HG02588 (cell line): ENCODE measurements at regions not wholly inside any gene's neighbourhood (a gene's known extent, or its start where the extent isn't known, plus 50 kb on each side); places are given as distances from the start of the nearest gene placed in this dataset.
"Not testable (repeated sequence)": the region's sequence is repeated elsewhere in the genome, so short reads cannot be mapped to it uniquely, and the experiment has no call there.

ENCODE experiments used
- ATAC-seq: cut with Tn5 transposase; IDR thresholded peaks from one replicate; pipeline ENCODE4 v1.9.1; 2021; ENCODE audit warnings: mild to moderate bottlenecking, moderate library complexity; ENCODE audit not compliant: unreplicated experiment

DNA sequence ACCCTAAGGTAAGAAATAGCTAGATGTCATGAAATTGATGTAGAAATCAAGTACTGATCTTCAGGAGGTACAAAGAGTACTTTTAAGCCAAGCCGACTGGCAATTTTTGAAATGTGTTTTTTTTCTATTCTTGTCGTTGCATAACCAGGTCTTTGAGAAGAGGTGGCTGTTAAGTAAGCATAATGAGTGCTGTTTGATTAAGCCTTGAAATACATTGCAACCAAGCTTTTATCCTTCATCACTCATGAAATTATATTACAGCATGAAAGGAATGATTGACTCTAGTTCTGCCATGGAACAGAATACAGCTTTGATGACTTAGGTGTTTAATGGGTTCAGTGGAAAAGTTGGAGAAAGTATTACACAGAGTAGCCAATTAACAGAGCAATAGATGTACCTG is 1720.2 kb upstream of the SEL1L start:
- no peak for ATAC-seq

DNA sequence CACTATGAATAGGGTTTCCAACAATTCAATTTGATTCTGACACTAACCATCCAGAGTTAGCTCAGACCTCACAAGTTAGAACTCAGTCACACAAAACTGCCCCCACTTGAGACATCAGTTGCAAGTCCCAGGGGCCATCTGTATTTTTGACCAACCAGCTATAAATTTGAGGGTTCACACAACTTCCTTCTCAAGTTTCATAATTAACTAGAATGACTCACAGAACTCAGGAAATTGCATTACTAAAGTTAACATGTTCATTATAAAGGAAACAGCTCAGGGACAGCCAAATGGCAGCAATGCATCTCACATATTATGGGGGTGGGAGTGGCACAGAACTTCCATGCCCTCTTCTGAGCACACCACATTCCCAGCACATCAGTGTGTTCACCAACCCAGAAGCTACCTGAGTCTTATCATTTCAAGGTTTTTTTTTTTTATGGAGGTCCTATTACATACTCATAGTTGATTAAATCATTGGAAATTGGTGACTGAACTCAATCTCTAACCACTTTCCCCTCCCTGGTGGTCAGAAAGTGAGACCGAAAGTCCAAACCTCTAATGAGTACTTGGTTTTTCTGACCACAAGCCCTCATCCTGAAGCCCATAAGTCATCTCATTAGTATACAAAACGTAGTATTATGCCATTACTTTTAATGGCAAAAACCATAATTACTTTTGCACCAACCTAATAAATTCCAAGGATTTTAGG is 1721.5 kb upstream of the SEL1L start:
- ATAC-seq, result no peak

DNA sequence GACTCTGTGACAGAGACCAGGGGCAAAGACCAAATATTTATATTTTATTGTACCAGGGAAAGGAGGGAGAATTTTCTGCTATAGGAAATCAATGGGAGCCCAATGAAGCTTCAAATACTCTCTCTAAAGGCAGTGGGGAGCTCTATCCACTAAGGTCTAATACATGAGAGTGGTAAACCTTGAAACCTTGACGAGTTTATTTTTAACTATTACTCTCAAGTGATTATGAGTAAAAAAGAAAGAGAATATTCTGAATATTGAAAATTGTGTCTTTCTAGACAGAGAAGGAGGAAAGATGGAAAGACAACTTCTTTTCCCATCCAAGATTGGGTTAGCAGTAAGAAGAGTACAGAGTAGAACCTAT is 1722.1 kb upstream of the SEL1L start:
- no peak for ATAC-seq

DNA sequence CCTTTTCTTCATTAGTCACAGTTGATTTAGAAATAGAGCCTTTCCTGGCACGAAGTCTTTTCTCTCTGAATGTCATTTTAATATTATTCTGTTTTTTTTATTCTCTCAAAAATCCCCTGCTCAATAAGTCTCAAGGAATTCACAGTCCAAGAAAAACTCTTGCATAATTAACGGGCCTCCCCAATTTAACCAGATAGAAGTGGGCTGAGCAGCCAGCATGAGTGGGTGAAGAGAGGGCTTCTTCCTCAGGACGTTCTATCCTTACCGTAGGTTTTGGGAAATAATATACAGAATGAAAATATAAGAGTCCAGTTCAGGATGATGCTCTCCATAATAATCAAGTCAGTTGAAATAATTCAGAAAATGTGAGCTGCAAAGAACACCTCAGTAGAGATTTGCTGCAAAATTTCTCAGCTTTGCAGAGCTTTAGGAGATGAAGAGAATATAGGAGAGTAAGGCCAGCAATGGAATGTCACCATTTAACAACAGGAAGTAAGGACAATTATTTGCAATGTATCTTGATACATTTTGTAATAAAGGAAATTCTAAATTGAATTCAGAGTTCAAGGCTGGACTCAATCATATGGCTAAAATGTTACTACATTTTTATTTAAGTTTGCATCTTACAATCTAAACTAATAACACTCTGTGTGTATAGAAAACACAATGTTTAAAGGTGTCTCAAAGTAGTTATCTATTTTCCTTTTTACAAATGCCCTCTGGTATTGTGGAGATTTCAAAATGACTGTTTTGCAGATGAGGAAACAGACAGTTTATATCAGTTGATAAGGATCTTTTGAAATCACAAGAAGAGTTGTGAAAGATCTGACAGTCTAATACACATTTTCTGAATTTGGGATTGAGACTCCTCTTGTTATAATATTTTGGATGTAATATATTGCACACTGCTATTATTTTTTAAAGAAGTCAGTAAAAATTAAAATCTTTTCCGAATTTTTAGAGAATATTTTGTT is 1724.1 kb upstream of the SEL1L start:
- ATAC-seq, result no peak

DNA sequence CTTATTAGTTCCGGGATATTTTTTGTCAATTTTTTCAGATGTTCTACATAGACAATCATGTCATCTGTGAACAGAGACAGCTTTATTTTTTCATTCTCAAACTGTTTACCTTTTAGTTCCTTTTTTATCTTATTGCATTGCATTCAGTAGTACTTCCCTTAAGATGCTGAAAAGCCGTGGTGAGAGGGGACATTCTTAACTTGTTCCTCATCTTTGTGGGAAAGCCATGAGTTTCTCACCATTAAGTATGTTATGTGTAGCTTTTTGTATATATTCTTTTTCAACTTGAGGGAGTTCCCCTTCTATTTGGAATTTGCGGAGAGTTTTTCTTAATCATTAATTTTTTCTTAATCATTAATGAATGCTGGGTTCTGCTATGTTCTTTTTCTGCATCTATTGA is 1727.1 kb upstream of the SEL1L start:
- ATAC-seq, result no peak

DNA sequence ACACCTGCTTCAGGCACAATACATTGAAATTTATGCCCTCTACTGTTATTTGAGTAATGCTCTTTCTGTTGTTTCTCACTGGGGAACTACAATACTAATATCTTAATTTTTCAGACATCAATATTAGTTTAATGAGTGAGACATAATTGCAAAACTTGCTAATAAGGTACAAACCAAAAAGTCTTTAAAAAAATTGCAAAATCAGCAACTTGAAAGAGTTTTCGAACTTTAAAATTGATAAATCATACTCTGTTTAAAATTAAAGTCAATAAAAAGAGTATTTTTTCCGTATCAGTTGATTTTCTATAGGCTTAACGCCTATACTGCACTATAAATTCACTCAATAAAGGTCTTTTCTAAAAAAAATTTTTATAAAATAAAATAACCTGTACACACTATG is 1735.9 kb upstream of the SEL1L start:
- no peak for ATAC-seq

DNA sequence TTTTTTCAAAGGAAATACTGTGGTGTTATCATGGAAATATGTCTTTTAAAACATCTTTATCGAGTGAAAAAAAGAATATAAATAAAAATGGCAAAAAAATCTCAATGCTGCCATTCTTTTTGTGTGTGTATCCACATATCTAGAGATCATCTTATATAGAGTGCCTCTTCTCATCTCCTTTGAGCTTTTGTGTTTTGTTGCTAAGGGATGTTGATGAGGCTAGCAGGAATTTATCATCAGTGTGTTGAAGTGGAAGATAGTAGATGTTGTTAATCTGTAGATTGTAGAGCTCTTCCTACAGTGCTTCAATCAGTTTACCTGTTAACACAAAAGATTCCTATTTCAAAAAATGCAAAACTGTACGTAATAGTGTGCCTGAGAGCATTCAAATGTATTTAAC is 1738.0 kb upstream of the SEL1L start:
- ATAC-seq, result no peak

DNA sequence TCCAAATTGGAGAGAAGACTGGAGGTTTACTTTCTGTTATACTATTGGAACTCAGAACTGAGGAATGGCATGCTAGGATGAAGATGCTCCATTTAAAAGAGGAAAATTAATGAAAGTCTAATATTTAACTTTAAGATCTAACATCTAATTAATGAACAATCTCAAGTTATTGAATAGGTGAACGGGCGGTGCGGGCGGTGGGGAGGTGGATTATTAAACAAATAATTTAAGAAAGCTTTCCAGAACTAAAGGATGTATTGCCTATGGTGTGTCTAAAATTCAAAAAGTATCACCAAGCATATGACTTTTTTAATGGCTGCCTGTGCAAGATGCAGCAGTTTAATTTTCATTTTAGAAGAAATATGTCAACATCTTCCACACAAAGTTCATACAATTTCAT is 1747.1 kb upstream of the SEL1L start:
- no peak for ATAC-seq

DNA sequence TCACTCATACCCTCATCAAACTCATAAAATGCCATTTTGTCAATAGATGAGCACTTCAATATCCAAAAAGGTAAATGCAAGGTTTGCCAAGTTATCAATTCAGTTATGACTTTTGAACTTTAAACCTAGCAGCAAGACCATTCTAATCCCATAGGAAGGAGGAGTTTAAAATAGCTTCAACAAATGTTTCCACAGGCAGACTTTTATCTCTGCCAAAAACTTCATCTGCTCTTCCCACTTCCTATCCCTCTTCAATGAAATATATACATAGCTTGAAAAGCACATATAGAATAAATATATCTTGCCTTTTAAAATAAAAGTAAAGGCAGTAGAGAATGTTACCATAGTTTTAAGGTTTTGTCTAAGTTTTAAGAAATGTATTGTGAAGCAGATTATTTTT is 1749.1 kb upstream of the SEL1L start:
- ATAC-seq, result no peak

DNA sequence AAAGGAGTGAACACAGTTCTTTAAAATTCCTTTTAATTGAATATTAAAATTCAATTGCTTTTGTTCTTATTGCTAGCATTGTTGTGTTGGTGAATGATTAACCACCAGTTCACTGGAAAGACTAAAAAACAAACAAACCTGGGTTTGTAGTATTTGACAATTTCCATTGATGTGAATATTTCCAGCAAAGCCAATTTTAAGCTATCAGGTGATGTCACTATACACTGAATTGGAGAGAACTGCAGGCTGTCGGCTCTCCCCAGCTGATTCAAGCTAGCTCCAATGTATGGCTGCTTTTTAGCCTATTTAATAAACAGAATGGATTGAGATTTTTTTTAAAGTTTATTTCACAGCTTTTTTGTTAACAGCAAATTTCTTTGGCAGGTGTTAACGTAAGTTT is 1753.6 kb upstream of the SEL1L start:
- no peak for ATAC-seq

DNA sequence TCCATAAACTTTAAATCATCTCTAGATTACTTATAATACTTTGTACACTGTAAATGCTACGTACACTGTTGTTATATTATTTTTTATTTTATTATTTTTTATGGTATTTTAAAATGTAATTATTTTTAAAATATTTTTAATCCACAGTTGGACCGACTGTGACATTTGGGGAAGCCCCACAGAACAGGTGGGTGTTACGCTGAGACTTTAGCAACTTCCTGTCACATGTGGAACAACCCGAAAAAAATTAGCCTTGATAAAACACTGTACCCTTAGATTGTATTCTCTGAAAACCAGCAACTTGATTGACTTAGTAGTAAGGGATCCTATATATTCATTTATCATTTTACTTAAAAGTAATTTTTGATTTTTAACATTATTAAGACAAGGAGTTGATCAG is 1755.7 kb upstream of the SEL1L start:
- ATAC-seq, result no peak

DNA sequence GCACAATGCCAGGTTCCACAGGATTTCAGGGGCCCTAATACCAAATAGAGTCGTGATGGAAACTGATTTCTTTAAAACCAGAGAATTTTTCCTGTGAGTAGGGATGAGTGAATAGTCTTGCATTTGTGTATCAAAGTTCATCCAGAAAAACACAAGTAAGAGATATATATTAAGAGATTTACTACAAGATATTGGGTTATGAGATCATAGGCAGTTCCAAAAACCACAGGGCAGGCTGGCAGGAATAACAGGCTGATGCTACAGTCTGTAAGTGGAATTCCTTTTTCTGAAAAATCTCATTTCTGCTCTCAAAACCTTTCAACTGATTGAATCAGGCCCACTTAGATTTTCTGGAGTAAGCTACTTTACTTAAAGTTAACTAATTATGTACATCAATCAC is 1756.2 kb upstream of the SEL1L start:
- ATAC-seq, result no peak

DNA sequence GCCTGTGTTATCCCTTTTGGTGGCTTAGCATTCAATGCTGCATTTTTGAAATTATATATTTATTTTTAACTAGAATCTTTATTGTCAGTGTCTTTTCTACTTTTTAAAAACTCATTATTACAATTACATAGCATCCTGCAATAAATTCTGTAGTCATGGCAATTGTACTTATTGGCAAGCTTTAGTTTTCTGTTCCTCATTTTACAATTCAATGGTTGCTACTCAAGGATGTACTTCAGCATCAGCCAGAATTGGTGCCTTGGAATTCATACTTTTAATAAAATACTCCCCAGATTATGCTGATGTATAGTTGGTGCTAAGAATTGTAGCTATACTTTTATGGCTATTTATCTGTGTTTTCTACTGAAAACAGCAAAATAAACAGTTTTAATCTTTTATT is 1756.8 kb upstream of the SEL1L start:
- ATAC-seq, result no peak

DNA sequence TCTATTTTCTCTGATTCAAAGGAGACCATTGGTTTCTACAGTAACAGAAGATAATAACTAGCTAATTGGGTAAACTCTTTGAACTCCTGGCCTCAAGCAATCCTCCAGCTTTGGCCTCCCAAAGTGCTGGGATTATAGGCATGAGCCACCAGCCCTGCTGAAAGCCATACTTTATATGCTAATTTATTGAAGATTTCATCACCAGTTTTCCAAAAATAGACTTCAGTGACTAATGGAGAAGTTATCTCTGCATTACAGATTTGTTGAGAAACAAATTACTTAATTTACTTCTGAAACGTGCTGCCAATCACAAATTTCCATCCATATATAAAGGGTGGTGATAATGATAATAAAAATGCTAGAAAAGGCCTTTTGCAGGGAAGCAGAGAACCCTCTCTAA is 1758.1 kb upstream of the SEL1L start:
- ATAC-seq, result no peak

DNA sequence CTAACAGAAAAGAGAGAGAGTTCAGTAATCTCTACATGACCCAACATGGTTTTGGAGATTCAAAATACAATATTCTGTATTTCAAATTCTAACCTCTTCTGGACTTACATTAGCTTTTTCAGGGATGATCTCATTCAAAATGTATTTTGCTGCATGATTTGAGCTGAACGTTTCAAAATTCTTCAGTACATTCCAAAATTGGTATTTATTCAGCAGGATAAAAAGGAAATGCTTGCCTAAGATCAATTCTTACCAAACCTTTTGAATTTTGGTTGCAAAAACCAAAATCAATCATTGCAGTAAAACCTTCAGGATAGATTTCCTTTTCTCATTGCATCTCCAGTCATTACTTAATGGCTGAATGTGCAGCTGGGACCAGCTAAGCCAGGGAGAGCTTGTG is 1761.3 kb upstream of the SEL1L start:
- ATAC-seq, result no peak

DNA sequence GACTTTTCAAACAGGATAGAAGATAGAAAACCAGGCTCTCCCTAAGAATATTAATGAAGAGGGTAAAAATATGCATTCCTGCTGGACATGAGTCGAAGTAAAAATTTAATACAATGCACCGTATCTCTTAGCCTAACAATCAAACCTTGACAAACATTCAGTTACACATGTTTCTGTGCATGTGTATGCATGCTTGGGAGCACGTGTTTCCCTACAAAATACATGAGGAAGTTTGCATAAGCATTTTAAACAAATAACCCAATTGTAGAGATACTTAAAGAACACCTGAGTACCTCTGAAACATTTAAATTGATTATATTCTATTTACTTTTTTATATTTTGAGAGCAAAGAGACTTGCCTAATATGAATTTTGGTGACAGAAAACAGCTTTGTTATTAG is 1763.7 kb upstream of the SEL1L start:
- ATAC-seq, result no peak

DNA sequence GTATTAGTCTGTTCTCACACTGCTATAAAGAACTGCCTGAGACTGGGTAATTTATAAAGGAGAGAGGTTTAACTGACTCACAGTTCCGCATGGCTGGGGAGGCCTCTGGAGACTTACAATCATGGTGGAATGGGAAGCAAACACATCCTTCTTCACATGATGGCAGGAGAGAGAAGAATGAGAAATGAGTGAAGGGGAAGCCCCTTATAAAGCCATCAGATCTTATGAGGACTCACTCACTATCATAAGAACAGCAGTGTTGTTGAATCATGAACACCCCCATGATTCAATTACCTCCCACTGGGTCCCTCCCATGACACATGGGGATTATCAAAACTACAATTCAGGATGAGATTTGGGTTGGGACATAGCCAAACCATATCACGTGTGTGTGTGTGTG is 1764.4 kb upstream of the SEL1L start:
- ATAC-seq, result not testable (repeated sequence)

DNA sequence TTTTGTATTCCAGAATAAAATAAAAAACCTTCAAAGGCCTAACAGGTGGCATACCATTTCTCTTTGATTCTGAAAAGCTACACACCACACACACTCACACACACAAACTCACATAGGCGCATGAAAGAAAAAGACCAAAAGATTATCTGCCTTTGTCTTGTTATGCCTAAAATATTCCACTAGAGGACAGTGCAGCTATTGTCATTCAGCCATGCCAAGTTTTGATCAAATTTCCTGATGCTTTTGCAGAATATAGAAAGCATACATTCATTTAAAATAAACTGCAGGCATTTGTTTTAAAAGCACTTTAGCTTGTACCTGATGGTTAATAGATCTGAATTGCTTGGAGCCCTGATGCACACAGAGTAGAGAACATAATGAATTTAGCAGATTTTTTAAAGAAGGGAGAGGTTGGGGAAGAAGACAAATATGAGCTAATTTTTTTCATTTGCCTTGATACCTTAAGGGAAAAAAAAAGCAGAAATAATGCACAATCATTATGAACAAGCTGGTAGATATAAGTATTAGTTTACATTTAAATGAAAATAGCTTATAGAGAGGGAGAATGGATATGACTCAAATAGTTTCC is 1766.9 kb upstream of the SEL1L start:
- no peak for ATAC-seq

DNA sequence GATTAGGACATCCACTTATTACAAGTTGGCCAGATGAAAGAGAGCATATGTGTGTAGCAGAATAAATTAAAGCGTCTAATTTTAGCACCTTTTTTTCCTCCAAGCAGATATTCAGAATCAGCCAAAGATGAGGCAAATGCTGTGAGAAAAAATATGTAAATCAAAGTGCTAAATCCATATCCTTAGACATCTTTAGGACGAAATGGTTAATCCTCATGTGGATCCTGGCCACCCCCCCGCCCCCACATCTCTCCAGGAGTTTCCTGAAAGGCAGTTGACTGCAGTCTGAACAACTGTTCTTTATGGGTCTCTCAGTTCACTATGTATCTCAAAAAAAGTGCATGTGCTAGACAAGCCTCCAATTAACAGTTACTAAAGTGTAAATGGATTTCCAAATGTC is 1768.1 kb upstream of the SEL1L start:
- ATAC-seq, result no peak

DNA sequence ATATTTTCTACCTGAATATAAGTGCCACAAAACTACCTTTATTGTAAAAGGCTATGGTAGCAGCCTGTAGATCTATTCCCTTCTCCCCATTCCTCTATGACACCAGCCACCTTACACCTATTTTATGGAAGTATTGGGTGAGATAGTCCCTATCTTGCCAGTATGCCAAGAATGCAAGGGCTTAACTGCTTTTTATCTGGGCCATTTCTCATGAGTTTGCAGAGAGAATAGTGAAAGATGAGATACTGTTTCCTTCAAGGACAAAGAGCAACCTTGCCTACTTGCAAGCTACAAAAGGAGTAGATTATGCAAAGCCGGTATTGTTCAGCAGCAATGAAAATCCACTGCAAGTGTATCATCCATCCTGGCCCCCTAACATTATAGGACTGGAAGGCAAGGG is 1775.6 kb upstream of the SEL1L start:
- no peak for ATAC-seq

DNA sequence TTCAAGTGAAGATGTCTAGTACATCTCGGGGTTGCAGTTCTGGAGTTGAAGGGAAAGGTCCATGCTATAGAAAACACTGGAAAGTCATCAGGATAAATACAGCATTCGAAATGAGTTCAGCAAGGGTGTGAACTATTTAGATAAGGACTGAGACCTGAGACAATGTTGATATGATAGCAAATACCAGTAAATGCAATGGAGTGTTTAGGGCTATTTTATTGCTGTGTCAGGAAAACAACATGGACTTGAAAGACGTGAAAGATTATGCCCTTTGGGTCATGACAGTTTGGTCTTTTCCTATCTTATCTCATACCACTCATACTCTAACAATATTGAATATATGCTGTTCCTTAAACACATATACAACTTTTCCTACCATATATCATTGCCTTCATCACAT is 1776.2 kb upstream of the SEL1L start:
- no peak for ATAC-seq

DNA sequence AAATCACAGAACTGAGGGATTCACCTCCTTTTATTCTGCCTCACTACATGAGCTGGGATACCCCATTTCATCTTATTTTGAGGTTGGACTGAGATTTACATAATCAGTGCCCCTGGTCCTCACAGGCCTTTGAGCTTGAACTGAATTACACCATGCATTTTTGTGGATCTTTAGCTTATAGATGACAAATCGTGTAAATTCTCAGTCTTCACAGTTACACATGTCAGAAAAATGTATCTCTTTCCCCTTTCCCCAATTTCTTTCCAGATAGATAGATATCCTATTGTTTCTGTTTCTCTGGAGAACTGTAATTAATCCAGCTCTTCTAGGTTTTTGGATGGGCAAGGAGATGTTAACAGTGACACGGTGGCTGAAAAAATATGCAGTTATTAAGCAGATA is 1778.9 kb upstream of the SEL1L start:
- no peak for ATAC-seq
